ENCODE measurements at regions not wholly inside any gene's neighbourhood (a gene's known extent, or its start where the extent isn't known, plus 50 kb on each side); places are given as distances from the start of the nearest gene placed in this dataset.

GRCh38 chr6:95431637-95432228, 145.6 kb upstream of the MANEA start (continued):
- TF ChIP-seq RBM17 (IDR thresholded peaks at IDR 0.05; ENCODE audit: borderline replicate concordance, low read depth, low read length) (no peak), DEAF1 (CRISPR knock-in tag; IDR thresholded peaks at IDR 0.05) (peak; percentile 55; the same call in 1 of the 2 replicates), SP1 (CRISPR knock-in tag; IDR thresholded peaks at IDR 0.05) (no peak), NEUROD1 (IDR thresholded peaks at IDR 0.05; ENCODE audit: borderline replicate concordance, low read depth, low read length, partially characterized antibody) (no peak), CCAR2 (IDR thresholded peaks at IDR 0.05; ENCODE audit: low read depth, low read length) (no peak), TAF7 (tag; IDR thresholded peaks at IDR 0.05) (no peak), SMC3 (conservative IDR thresholded peaks at IDR 0.05; ENCODE audit: insufficient read depth, low read depth, low read length) (peak; percentile 53; the same call in 1 of the 2 replicates), ZNF253 (CRISPR knock-in tag; conservative IDR thresholded peaks at IDR 0.05) (no peak), CBFB (CRISPR knock-in tag; IDR thresholded peaks at IDR 0.05) (no peak), DIDO1 (tag; IDR thresholded peaks at IDR 0.05; ENCODE audit: low read depth) (no peak), MLX (CRISPR knock-in tag; conservative IDR thresholded peaks at IDR 0.05) (no peak), ARNT (IDR thresholded peaks at IDR 0.05) (no peak), REST (IDR thresholded peaks at IDR 0.05; ENCODE audit: borderline replicate concordance) (peak; percentile 67; the same call in 1 of the 2 replicates), REST (CRISPR knock-in tag; IDR thresholded peaks at IDR 0.05; ENCODE audit: low read depth) (no peak), HBP1 (CRISPR knock-in tag; IDR thresholded peaks at IDR 0.05) (no peak)
